DMS 273 (cell line): ENCODE measurements at regions not wholly inside any gene's neighbourhood (a gene's known extent, or its start where the extent isn't known, plus 50 kb on each side); places are given as distances from the start of the nearest gene placed in this dataset.

Experiments
- DNase-seq: peaks from one replicate; lab custom pipeline; 2025; ENCODE audit not compliant: unreplicated experiment; lab: John Stamatoyannopoulos, UW

DNA sequence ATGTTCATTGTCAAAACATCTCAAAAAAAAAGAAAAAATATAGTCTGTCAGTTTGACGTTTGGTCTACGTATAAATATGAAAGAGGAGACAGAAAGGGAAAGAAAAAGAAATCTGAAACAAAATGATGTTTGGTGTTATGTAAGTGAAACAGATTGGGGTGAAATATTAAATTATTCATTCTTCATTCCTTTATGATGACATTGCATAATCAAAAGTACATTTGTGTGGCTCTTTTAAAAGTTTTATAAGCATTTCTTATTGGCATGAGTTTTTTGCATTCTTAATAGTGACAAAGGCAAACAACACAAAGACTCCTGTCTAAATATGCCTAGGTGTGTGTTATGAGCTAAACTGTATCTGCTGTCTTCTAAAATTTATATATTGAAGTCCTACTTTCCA is 232.6 kb downstream of the EFNB2 start:
- no peak for DNase-seq

DNA sequence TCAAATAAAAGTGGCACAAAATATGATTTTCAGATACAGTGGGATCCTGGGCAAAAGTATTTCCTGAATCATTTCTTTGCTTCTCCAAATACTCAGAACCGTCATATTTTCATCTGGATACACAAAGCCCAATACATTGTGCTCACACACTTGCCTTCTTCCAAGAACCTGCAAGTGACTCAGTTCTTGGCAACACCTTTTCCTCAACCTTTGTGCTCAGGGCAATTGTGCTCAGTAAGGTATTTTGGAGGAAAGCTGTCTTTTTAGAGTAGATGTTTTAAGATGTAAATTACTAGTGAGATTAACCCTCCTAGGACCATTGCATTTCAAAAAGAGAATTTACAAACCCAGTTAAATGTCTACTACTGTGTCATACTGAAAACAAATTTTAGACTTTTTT is 233.5 kb downstream of the EFNB2 start:
- DNase-seq = no peak

DNA sequence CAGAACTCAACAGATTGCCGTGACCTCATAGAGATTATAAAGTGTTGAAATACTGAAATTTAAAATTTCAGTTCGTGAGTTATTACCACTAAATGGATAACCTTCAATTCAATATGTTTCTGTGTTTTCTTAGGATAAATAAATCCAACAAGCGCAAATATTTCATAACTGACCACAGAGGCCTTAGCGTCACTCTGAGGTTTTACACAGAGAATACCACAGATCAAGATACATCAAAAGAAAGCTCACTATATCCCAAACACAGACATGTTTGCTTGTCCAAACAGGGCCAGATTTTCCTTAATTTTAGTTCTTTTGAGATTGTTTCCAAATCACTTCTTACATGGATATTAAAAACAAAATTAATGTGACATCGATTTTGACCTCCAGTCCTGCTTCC is 235.8 kb downstream of the EFNB2 start:
- no peak for DNase-seq

DNA sequence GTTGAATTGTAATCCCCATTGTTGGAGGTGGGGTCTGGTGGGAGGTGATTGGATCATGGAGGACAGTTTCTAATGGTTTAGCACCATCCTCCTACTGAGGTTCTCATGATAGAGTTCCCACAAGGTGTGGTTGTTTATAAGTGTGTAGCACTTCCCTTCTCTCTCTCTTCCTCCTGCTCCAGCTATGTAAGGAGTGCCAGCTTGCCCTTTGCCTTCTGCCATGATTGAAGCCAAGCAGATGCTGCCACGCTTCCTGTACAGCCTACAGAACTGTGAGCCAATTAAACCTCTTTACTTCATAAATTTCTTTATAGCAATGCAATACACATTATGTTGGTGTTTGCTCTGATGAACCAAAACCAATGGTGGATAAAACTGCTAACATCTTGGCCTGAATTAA is 238.2 kb downstream of the EFNB2 start:
- DNase-seq = no peak

DNA sequence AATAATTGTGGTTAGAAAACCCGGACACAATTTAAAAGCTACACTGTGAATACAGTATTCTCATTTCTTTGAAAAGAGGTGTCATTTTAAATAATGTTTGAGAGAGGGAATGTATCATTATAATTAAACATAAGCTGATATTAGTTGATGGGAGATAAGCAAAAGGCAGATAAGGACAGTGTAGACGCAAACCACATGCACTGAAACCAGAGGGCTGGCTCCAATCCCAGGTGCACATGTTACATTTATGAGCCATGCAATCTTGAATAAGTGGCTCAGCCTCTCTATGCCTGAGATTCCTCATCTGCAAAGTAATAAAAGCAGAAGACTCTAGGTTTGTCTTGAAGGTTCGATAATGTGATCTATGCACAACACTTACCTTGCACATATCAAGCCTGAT is 238.7 kb downstream of the EFNB2 start:
- DNase-seq = no peak

GRCh38 chr13:106295971-106296370 is 239.5 kb downstream of the EFNB2 start:
- no peak for DNase-seq

GRCh38 chr13:106291006-106291405 is 244.5 kb downstream of the EFNB2 start:
- DNase-seq = no peak

GRCh38 chr13:106287351-106287750 is 248.1 kb downstream of the EFNB2 start:
- DNase-seq = no peak

DNA sequence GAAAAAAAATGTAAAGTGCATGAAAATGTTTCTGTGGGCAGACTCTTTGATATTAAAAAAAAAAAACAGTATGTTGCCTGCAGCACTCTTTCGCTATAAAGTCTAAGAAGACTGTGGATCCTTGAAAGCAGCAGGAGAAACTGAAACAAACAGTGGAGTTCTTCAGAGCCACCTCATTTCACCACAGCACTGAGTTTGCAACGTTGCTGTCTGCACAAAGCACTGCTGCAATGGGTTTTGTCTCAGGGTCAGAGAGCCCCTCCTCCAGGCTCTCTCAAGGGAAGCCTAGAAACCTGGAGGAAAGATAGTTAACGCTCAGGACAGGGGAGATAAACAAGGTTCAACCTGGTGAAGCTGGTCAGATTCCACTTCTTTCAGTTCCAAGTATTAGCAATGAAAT is 248.7 kb downstream of the EFNB2 start:
- DNase-seq = no peak

- DNase-seq = no peak
Measured at GRCh38 chr13:106284358-106284757, 251.1 kb downstream of the EFNB2 start.

- no peak for DNase-seq
Measured at GRCh38 chr13:106281426-106281825, 254.0 kb downstream of the EFNB2 start.

DNA sequence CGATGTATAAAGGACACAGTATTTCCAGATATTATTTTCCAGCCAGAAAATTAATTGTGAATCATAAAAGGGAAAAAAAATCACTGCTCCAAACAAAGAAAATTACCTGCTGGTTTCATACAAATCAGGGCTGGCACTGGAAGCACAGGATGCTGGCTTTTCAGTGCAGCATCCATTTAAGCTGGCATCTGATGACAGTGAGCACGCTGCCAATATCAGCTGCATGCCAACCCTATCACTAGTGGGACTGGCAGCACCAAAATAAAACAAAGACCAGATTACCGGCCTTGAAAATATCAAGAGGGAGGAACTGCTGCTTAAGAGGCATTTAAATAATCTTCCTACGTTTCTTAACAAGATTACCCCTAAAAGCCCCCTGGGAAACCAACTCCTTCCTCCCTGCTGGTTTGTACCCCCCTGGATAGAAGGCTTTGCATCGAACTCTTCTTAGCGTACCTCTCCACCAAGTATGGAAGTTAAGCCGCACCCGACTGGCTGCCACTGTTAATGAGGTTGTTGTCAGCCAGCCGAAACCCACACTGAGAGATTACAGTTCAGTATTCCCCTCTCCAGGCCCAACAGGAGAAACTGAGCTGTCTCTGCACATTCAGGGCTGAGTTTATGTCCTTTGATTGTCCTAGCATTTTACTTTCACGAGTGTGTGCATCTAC is 257.8 kb downstream of the EFNB2 start:
- DNase-seq = no peak

DNA sequence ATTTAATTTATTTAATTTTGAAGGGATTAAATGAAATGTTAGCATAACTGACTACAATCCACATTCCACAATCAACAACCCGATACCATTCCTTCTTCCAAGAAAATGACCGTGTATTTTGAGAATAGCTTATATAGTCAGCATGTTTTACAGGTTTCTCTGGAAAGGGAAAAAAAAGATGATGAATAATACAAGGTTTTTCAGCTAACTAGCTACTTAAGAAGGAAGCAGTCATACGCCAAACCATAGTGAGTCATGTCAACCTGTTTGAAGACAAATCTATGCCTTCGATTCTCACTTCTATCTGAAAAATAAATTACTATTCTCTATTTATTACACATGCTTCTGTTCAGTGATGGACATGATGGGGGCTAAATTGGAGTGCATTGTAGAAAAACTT is 258.6 kb downstream of the EFNB2 start:
- no peak for DNase-seq

DNA sequence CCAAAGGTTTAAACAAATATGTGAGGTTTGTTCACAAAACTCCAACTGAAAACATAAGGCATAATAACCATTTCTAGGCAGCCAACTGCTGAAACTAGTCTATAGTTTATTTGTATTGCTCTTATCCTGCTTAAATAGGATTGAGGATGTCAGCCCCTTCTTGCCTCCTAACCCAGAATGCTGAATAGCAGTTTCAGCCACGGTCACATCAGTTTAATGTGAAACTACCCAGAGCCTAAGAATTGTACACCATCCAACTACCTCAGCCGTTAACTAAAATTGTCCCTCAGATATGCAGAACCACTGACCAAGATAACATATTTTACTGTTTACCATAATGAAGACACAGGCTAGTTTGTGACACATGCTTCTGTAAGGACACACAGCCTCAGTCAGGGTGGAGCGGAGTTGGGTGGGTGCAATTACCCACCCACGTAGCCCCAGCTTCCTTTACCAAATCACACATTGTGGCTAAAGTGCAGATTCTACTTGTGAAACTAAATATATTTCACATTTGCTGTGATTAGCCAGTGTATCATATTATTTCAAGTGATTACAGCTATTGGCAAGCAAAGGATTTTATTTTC is 259.9 kb downstream of the EFNB2 start:
- no peak for DNase-seq

DNA sequence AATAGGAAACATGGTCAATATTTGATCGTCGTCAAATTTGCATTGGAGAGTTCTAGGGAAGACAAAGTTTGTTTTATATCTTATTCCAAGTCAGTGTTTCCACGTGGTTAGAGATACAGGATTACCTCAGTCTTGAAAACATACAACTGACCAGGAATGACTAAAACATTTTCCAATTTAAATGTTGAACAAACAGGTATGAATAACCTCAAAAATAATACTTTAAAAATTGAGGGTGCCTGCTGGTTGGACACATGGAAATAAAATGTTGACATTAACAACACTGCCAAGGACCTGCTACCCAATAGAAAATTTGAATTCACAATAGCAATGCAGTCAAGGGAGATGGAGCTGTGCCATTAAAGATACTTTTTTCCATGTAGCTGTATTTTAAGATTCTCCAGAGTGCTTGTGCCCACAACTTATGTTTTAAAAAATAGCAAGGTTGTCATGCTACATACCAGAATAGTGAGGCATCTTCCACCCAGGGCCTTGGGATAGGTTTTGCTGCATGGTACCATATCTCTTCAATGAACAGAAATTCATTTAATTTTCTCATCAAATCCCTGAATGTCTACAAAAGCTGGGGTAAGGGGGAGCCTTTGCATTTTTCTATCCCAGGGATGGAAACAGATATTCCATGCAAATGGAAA is 260.8 kb downstream of the EFNB2 start:
- no peak for DNase-seq

- DNase-seq = no peak
Measured at GRCh38 chr13:106263801-106264200, 271.7 kb downstream of the EFNB2 start.

GRCh38 chr13:106262886-106263285 is 272.6 kb downstream of the EFNB2 start:
- no peak for DNase-seq

DNA sequence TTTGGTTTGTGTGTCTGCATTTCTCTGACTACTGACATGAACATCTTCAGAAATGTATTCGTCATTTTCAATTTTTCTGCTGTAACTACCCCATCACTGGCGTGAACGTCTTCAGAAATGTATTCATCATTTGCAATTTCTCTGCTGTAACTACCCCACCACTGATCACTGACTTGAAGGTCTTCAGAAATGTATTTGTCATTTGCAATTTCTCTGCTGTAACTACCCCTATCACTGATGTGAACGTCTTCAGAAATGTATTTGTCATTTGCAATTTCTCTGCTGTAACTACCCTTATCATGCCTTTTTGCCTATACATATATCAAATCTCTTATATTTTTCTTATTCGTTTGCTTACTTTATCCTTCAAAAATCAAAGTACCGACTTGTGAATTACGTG is 274.0 kb downstream of the EFNB2 start:
- DNase-seq = no peak

DNA sequence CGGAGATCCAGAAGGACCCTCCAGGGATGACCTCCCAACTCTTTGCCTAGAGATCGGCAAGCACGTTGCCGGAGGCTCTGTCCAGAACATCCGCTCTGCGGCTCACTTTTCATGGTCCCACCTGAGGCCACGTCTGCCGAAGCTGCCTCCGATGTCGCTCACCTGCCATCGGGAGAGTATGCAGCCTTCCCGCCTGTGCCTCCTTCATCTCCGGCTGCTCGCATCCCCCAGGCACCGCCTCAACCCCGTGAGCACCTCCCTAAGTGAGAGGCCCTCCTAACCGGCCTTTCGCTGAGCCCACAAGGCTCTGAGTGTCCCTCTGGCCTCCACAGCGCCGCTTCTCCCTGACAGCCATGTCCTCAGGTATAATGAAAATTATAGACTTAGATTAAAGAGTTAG is 275.1 kb downstream of the EFNB2 start:
- DNase-seq = no peak

DNA sequence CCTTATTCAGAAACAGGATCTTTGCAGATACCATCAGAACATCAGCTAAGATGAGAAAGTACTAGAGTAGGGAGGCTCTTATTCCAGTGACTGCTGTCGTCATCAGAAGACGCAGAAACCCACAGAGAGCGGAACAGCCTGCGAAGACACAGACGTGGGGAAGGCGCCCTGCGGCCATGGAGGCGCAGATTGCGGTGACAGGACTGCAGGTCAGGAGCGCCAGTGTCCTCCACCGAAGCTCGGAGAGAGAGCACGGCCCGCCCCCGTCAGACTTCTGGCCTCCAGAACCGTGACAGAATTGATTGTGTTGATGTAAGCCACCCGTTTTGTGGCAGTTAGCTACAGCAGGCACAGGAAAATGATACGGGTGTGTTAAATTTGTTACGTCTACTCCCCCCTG is 275.5 kb downstream of the EFNB2 start:
- DNase-seq = no peak

GRCh38 chr13:106246666-106247188 is 288.7 kb downstream of the EFNB2 start:
- no peak for DNase-seq

- no peak for DNase-seq
Measured at GRCh38 chr13:106246242-106246641, 289.2 kb downstream of the EFNB2 start.
